Glomerular visceral epithelial cell (primary cell): ENCODE measurements at regions not wholly inside any gene's neighbourhood (a gene's known extent, or its start where the extent isn't known, plus 50 kb on each side); places are given as distances from the start of the nearest gene placed in this dataset.
"Not testable (repeated sequence)": the region's sequence is repeated elsewhere in the genome, so short reads cannot be mapped to it uniquely, and the experiment has no call there.

Experiments used
- DNase-seq: peaks from one replicate; pipeline ENCODE4 v3.0.0-alpha.2; 2016; ENCODE audit errors: extremely low spot score

- no peak for DNase-seq
These were observed 338.9 kb upstream of the KIAA1217 start for GRCh38 chr10:23869996-23870395.

DNA sequence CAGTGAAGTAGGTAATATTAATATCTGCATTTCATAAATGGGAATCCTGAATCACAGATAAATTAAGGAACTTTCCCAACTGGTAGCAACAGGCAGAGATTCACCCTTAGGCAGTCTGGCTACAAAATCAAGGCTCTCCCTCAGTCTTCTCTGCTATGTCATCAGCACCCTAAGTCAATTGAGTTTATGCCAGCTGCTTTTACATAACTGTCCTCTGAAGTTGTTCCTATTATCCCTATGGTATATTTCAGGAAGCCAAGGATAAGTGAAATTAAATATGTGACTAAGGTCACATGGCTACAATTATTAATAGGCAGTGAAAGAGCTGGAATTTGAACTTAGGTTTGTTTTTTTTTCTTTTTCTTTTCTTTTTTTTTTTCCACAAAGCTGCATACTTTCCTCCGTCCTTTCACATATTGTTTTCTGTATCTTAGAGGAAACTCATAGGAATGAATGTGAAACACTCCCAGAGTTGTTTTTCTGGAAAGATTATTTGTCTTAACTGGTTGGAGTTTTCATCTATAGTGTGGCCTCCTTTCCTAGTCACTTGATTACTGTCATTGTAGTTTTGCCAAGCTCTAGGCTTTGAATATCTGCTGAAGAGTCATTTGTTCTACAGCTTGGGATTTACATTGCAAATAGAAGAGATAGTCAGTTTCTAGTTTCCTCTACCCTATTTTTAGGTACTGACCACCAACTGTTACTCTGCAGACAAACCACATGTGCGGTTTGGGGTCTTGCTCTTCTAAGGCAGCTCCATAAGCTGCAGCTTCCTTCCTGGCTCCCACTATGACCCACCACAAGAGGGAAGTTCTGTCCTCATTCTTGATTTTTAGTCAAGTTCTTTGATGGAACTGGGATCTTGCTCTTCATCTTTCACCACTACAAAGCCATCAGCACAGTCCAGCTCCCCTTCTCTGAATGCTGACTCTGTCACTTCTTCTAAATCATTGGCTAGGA lies 338.0 kb upstream of the KIAA1217 start:
- no peak for DNase-seq

GRCh38 chr10:23872290-23872689 lies 336.6 kb upstream of the KIAA1217 start:
- DNase-seq = no peak

DNA sequence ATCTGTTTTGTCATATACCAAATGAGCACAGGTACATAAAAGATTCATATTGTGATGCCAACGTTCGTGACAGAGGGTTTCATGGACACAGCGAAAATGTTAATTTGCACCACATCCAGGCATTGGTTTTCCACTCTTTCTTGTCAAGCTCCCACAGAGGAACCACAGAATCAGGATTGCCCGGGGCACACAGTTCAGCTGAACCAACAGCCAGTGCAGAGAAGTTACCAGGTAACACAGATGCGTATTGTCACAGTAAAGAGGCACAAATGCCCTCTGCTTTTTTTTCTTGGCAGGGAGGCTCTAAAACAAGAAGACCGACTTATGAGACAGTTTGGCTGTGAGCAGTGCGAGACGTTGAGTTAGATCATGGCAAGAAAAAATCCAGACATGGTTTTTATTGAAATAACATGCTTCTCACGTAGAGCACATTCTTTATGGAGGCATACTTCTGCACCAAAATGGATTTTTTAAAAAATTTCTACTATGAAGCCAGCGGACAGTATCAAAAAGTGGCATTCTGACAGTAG lies 331.1 kb upstream of the KIAA1217 start:
- DNase-seq = no peak

DNA sequence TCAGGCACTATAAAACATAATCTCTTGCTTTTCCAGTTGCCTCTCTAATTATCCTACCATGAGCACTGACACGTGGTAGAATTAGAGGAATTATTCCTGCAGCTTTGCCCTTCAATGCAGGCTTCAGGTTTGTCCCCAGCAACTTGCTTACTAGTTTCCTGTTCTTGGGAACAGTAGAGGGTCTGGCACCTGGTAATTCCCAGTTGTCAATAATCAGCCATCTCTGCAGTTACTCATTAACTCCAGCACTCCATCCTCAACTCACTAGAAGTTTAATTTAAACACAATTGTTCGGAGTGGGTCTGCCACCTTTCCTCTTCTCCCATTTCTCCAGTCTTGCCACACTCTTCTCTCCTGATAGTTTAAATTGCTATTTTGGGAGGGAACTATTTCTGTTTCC lies 324.3 kb upstream of the KIAA1217 start:
- DNase-seq = no peak

DNA sequence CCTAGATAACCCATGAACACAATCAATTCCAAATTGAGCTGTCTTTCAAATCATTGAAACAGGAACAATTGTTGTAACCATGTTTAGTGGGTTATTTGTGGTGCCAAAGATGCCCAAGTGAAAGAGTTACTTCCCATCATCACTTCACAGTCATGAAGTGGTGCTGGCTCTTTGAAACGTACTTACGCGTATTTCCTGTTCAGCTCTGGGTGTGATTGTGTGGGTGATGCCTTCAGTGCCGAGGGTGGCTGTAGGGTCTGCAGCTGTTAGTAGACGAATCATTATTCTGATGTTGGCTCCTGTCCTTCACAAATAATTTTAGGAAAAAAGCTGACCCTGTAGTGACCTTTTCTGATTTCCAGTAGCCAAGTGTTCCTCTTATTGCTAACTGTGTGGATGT lies 323.1 kb upstream of the KIAA1217 start:
- DNase-seq = no peak

DNA sequence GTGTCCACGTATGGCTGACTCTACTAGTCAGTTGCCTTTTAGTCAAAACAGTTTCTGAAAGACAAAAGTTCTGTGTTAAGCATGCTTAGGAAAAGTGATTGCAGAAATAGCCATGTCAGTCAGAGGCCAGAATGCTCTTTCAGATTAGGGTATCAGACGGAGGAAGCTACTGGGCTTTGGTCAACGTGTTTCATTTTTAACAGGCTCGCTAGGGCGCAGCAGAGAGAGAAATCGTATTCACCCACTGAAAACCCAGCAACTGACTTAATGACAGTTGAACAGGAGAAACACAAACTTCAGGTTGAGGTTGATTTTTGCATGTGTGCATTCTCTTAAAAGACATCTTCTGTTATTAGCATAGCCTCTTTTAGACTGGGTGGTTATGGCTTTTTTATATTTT lies 322.6 kb upstream of the KIAA1217 start:
- no peak for DNase-seq

- no peak for DNase-seq
These were observed 317.6 kb upstream of the KIAA1217 start for GRCh38 chr10:23891301-23891700.

DNA sequence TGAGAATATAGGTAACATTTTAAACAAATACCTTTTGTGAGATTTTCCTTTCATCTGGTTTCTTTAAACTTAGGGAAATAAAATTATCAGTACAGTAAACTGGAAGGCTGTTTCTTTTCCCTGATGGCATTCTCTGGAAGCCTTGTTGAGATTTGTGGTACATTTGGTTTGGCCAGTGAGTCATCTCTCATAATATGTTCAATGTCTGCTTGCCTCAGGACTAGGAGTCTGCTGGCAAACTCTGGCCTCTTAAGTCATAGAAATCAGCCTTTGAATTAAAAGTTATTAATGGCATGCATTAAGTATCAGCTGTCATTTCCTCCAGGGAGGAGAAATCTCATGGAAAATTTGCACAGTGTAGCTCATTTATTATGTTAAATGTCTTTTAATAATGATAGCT lies 316.6 kb upstream of the KIAA1217 start:
- no peak for DNase-seq

GRCh38 chr10:23897267-23897666 lies 311.7 kb upstream of the KIAA1217 start:
- no peak for DNase-seq

GRCh38 chr10:23897861-23898260 lies 311.1 kb upstream of the KIAA1217 start:
- no peak for DNase-seq

DNA sequence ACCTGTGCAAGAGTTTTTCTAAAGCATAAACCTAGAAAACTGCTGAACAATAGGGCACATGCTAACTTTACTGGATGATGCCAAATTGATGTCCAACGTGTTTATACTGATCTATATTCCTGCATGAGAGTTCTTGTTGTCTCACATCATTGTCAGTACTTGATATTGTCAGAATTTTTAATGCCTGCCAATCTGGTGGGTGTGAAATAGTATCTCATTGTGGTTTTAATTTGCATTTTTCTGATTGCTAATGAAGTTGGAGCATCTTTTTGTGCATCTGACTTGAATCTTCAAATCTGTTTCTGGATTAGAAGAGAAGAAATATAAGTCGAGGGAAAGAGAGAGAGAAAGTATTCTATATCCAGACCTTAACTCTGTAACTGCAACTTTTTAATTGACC lies 309.8 kb upstream of the KIAA1217 start:
- no peak for DNase-seq

DNA sequence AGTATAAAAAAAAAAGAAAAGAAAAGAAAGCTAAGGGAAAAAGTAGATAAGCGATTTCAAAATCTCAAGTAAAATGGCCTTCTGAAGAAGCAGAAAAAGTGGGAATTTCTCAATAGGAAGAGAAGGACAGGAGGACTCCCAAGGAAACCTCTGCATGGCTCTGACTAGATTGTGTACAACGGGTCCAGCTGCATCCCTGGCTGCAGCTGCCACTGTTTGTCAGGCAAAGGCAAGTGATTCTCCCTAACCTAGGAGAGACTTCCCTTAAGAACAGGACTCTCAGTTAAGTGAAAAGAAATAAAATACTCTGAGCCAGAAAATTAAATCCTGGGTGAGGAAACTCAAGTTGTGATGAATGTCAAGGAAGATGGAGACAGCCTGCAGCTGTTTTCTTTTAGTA lies 298.6 kb upstream of the KIAA1217 start:
- DNase-seq = no peak

DNA sequence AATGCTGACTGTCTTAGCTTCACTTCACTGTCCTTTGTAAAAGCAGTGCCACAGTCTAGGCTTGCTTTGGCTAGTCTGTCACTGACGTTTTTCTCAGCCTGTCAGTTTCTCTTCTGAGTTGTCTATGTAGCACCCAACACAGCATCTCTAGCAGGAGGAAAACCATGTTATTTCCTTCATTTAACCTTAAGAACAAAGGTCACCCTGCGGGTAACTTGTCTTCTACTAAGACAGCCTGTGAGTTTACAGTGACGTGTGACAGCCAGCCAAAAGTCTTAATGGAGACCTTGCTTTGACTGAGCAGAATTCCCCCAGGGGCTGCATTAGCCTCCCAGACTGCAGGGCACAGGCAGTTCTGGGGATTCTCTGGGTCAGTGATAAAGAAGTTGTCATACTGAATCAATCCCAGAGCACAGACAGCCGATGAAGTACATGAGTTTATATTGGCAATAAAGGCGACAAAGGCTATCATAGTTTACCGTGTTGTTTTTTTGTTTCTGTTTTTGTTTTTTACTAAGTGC lies 296.0 kb upstream of the KIAA1217 start:
- DNase-seq = no peak

DNA sequence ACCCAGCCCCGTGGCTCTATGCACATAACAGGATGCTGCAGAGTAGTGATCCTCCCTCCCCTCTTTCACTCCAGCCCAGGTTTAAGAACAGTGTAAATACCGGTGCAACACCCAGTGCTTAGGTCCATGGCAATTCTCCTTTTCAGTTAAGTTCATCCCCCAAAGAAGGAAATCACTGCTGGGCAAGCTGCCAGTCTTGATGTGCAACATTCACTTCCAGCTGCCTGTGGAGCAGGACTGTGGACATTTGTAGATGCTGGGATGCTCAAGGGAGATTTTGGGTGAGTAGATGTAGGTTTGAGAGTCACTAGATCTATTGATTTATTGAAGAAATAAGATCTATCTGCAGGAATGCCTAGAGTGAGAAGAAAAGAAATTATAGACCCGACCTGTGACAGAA lies 294.3 kb upstream of the KIAA1217 start:
- DNase-seq = no peak

GRCh38 chr10:23917251-23917840 lies 291.6 kb upstream of the KIAA1217 start:
- no peak for DNase-seq

DNA sequence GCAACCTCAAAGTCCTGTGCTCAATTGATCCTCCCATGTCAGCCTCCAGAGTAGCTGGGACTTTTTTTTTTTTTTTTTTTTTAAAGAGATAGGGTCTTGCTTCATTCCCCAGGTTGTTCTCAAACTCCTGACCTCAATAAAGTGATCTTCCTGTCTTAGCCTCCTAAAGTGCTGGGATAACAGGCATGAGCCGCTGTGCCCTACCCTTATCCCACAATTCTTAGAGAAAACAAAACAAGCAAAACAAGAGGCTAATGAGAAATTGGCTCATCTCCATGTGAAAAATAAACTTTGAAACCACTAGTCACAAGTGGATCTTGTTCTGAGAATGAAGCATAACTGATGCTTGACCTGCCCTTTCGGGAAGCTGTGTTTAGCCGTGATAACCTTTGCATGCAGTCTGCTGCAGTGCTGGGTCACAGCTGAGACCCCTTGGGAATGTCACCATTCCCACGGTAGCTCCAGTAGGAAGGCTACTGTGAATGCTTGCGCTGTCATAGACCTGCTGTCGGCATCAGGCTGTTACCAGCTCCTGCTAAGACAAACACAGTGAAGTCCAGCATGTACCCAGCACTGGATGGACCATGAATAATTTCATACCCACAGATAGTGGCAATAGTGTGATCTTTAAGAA lies 290.7 kb upstream of the KIAA1217 start:
- DNase-seq = no peak

GRCh38 chr10:23918839-23919238 lies 290.1 kb upstream of the KIAA1217 start:
- no peak for DNase-seq

GRCh38 chr10:23927576-23928325 lies 281.2 kb upstream of the KIAA1217 start:
- DNase-seq = no peak

- not testable (repeated sequence) for DNase-seq
These were observed 274.9 kb upstream of the KIAA1217 start for GRCh38 chr10:23934023-23934422.

DNA sequence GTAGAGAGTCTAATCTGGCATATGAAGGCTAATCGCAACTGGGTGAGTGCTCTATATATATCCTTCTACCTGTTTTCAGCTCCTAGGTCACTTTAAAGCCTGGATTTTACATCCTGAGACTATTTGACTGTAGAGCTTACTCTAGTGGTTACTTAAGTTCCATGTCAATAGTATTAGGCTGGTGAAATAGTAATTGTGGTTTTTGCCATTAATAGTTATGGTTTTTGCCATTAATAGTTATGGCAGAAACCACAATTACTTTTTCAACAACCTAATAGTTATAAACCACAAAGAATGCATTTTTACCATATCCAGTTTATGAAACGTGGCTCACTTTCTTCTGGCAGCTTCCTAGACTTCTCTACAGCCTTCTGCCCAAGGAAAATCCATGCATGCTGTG lies 263.1 kb upstream of the KIAA1217 start:
- no peak for DNase-seq

- DNase-seq = no peak
These were observed 257.1 kb upstream of the KIAA1217 start for GRCh38 chr10:23951841-23952240.
